Stomach smooth muscle (tissue), 2 donors: ENCODE measurements at regions not wholly inside any gene's neighbourhood (a gene's known extent, or its start where the extent isn't known, plus 50 kb on each side); places are given as distances from the start of the nearest gene placed in this dataset.

Experiments used
- H3K27ac ChIP-seq: one replicate; pipeline ENCODE4 v1.7.0; 2013; ENCODE audit warnings: mild to moderate bottlenecking, low read length, inconsistent platforms
- H3K27me3 ChIP-seq, 2 donors: one replicate each; pipeline ENCODE4 v1.7.0; 2013; ENCODE audit warnings: low read length in 2 of 2; ENCODE audit not compliant: insufficient read depth in 2 of 2, control insufficient read depth in 1 of 2
- H3K36me3 ChIP-seq, 2 donors: one replicate each; pipeline ENCODE4 v1.7.0; 2013; ENCODE audit warnings: low read length in 2 of 2; ENCODE audit not compliant: control insufficient read depth in 2 of 2, insufficient read depth in 2 of 2
- H3K4me1 ChIP-seq: one replicate; pipeline ENCODE4 v1.7.0; 2013; ENCODE audit warnings: low read length; ENCODE audit not compliant: control insufficient read depth, insufficient read depth
- H3K4me3 ChIP-seq, 2 donors: one replicate each; pipeline ENCODE4 v1.7.0; 2013; ENCODE audit warnings: low read length in 2 of 2
- H3K9ac ChIP-seq, 2 donors: one replicate each; pipeline ENCODE4 v1.7.0; 2013; ENCODE audit warnings: low read length in 2 of 2, mild to moderate bottlenecking in 1 of 2
- H3K9me3 ChIP-seq, 2 donors: one replicate each; pipeline ENCODE4 v1.7.0; 2013; ENCODE audit warnings: low read length in 2 of 2; ENCODE audit not compliant: control insufficient read depth in 2 of 2
- donor health status: healthy.
- donor health status: Pancreatic carcinoma.

DNA sequence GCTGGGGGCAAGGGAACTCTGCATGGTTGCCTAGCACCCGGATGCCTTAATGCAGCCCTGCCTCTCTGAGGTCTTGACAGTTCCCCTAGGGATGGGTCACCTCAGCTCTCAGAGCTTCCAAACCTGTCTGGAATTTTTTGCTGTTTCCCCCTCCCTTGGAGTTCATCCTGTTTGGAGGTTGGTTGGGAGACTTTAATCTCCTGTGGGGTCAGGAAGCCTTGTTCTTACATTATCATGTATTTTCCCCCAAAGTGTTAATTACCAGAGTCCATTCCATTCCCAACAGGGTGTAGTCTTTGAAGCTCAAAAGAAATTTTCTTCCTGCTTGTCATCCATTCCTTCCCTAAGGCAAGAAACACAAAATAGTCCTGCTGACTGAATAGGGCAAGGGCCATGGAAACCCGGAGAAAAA lies 150.3 kb upstream of the SPRY4 start:
- Histone ChIP-seq H3K4me3 (no peak overlapping the region), H3K9ac (no peak overlapping the region), H3K27ac (no peak overlapping the region), H3K9me3 (peaks cover 4 to 7% of the 10 kb centered on the region in 2 donors), H3K27me3 (no peaks in the 10 kb centered on the region), H3K36me3 (no peaks in the 10 kb centered on the region), H3K4me1 (no peaks in the 10 kb centered on the region)

DNA sequence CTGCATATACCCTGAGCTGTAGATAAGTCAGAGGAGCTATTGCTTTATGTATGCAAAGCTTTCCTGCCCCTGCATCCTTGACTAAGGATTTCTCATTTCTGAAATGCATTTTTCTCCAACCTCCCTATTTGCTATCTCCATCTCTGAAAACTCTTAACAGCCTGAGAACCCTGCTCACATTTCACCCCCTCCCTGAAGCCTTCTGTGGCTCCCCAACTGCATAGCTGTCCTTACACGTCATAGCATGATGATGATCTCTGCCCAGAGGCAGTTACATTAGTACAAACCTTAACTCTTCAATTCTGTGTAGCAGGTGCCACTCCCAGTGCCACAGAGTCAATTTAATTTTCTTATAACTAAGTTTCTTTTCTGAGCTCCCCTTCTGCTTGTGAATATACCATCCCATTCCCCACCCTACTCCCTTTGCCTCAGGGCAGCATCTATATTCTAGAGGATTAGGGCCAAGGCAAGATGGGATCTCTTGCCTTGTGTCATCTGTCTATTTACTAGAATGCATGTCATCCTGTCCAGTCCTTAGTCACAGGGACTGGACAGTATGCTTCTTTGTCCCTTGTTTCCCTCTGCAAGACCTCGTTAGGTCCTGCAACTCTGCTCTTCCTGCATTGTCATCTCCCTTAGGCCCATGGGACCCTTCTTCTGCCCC lies 149.7 kb upstream of the SPRY4 start:
- Histone ChIP-seq H3K36me3 (no peaks in the 10 kb centered on the region), H3K4me3 (no peak overlapping the region), H3K9me3 (peaks cover 4 to 7% of the 10 kb centered on the region in 2 donors), H3K27me3 (no peaks in the 10 kb centered on the region), H3K9ac (no peak overlapping the region), H3K27ac (no peak overlapping the region), H3K4me1 (no peaks in the 10 kb centered on the region)

DNA sequence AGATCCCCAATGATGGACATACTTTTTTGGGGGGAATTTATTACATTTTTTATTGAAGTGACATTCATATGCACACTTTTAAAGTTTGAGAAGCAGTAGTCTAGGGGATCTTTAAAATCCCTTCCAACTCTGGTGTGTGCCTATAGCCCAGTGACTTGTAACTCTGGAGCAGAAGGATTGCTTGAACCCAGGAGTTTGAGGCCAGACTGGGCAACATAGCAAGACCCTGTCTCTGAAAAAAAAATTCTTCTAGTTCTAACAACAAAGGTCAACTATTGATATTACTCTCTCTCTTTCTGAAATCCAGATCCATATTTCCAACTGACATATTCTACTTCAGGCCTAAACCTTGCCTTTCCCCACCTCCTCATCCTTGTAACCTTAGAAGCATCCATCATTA lies 148.2 kb upstream of the SPRY4 start:
- Histone ChIP-seq H3K4me3 (no peak overlapping the region), H3K4me1 (no peaks in the 10 kb centered on the region), H3K9ac (no peak overlapping the region), H3K9me3 (no peaks in the 10 kb centered on the region), H3K27ac (no peak overlapping the region), H3K36me3 (no peaks in the 10 kb centered on the region), H3K27me3 (no peaks in the 10 kb centered on the region)

DNA sequence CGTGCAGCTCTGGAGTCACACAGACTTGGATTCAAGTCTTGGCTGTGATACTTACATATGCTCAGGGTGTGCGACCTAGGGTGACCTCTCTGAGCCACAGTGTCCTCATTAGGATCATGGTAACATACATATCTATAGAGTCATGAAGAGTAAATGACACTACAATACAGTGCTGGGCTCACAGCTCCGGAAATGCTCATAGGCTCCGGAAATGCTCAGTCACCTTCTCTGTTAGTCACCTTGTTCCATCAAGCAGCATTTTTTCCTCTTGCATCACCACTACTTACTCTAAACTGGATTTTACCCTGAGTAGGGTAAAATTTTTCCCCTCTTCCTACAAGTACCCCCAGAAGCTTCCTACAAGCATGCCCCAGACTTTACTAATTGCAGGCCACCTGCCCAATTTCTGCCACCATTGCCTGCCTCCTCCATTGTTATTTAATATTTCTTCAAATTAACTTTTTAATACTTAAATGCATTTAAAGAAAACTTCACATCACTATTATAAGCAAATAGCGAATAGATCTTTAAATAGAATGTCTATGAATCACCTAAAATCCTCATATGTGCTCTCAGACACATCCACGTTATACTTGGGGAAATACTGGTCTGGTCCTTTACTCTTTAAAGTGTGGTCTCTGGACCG lies 147.6 kb upstream of the SPRY4 start:
- Histone ChIP-seq H3K36me3 (no peaks in the 10 kb centered on the region), H3K9ac (no peak overlapping the region), H3K4me3 (no peak overlapping the region), H3K27ac (no peak overlapping the region), H3K27me3 (no peaks in the 10 kb centered on the region), H3K4me1 (peaks cover under 1% of the 10 kb centered on the region), H3K9me3 (no peaks in the 10 kb centered on the region)

DNA sequence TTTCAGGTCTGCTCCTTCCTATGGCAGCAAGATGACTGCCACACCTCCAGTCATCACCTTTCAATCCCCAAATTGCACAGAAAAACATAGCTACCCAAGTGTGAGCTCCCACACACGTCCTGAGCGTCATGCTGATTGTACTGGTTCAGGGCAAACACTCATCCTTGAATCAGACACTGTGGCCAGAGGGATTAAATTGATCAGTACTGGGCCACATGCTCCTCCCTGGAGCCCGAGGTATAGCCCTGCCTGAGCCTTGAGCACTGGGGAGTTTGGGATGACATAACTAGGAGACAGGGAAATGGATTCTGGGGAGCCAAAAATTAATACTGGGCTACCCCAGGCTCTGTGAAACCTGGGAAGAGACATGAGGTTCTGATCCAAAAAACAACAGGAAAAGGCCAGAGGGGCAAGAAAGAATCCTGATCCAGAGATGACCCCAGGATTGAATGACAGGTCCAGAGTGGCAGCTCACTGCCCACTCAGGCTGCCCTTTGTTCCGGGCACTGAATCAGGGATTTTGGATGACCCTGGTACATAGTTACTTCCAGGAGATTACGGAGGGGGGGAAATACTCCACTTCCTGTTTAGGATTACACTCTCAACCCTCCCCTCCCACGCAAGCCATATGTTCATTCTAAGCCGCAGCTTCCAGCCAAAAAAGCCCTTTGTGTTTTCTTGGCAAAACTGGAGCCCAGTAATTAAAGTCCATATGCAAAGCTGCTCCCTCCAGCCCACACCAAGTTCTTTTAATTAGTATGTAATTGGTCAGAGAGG lies 141.6 kb upstream of the SPRY4 start:
- Histone ChIP-seq H3K9ac (no peak overlapping the region), H3K4me1 (peaks cover 14% of the 10 kb centered on the region), H3K36me3 (no peaks in the 10 kb centered on the region), H3K27me3 (no peaks in the 10 kb centered on the region), H3K27ac (no peak overlapping the region), H3K4me3 (no peak overlapping the region), H3K9me3 (no peaks in the 10 kb centered on the region)

DNA sequence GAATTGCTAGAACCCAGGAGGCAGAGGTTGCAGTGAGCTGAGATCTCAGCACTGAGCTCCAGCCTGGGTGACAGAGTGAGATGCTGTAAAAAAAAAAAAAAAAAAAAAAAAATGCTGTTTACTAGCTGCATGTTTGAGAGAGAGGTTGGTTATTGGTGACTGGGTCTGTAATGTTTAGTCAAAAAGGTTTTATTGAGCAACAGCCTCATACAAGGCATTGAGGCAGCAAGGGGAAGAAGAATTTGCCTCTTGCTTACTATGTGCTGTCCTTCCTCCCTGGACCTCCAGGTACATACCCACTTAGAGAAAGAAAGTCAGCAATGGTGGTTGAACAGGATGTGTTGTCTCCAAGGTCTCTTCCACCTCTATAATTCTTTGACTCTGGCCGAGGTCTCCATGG lies 140.7 kb upstream of the SPRY4 start:
- no peak overlapping the region for H3K9ac ChIP-seq
- peaks cover 14% of the 10 kb centered on the region for H3K4me1 ChIP-seq
- H3K4me3 ChIP-seq, result no peak overlapping the region
- no peak overlapping the region for H3K27ac ChIP-seq
- H3K27me3 ChIP-seq, result no peaks in the 10 kb centered on the region
- H3K36me3 ChIP-seq, result no peaks in the 10 kb centered on the region
- H3K9me3 ChIP-seq, result no peaks in the 10 kb centered on the region

DNA sequence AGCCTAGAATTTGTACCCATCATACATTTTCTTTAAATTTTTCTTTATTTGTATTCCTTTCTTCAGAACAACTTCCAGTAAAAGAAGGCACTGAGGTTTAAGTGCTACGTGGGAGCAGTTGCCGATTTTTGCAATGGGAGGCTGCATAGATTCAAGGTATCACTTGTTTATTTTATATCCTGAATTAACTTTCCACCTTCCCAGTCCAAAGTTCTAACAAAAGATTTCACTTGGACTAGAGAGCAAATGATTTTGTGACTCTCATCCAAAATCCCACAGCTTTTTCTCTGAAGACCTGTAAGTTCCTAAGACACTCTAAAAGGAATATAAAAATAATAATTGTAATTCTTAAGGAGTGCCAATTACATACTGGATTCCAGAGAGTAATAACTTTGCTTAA lies 139.1 kb upstream of the SPRY4 start:
- Histone ChIP-seq H3K36me3 (no peaks in the 10 kb centered on the region), H3K9ac (no peak overlapping the region), H3K27me3 (no peaks in the 10 kb centered on the region), H3K27ac (no peak overlapping the region), H3K4me1 (peaks cover 14% of the 10 kb centered on the region), H3K4me3 (no peak overlapping the region), H3K9me3 (no peaks in the 10 kb centered on the region)

DNA sequence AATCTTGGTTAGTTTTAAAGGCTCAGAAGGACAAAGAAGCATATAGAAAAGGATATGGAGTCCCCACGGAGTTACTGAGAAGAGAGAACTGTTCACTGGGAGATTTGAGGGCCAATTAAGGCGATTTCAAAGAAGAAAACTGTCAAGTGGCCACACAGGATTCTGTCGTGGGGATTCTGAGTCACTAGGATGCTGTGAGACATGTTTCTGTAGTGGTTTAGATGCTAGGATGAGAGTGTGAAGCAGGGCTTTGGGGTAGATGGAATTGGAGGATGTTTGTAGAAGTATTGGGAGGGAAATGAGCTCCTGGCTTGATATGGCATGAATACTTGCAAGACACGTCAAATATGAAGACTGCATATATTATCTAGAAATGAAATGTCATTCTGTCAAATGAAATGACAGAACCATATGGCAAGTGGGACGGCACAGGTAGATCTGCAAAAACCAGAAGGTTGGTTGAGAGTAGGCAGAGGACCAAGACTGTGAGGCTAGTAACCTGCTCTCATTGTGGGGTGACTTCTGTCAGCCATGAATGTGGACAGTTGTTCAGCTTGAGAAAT lies 136.3 kb upstream of the SPRY4 start:
- no peaks in the 10 kb centered on the region for H3K27me3 ChIP-seq
- peaks cover 4% of the 10 kb centered on the region in 2 donors for H3K9me3 ChIP-seq
- no peak overlapping the region for H3K27ac ChIP-seq
- no peaks in the 10 kb centered on the region for H3K36me3 ChIP-seq
- H3K4me1 ChIP-seq, result peaks cover 1% of the 10 kb centered on the region
- no peak overlapping the region for H3K4me3 ChIP-seq
- no peak overlapping the region for H3K9ac ChIP-seq

DNA sequence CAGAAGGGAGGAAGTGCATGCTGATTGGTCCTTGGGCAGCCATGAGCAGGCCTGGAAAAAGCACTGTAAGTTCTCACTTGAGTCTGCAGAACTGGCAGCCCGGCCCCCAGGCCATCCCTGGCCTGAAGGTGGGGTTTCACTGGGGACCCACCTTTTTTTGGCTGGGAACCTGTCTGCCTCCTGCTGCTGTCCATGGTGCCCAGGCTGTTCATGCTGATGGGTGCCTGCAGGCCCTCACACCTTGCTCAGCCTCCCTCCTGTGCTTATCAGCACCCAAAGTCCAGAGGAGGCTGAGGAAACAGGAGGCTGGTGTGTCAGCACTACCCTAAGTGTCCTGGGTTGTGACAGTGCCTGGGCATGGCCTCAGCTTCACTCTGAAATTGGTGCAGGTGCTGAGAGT lies 134.4 kb upstream of the SPRY4 start:
- no peak overlapping the region for H3K4me3 ChIP-seq
- H3K27ac ChIP-seq, result no peak overlapping the region
- H3K36me3 ChIP-seq, result no peaks in the 10 kb centered on the region
- peaks cover 4% of the 10 kb centered on the region in 2 donors for H3K9me3 ChIP-seq
- H3K9ac ChIP-seq, result no peak overlapping the region
- peaks cover under 1% of the 10 kb centered on the region for H3K4me1 ChIP-seq
- H3K27me3 ChIP-seq, result no peaks in the 10 kb centered on the region

DNA sequence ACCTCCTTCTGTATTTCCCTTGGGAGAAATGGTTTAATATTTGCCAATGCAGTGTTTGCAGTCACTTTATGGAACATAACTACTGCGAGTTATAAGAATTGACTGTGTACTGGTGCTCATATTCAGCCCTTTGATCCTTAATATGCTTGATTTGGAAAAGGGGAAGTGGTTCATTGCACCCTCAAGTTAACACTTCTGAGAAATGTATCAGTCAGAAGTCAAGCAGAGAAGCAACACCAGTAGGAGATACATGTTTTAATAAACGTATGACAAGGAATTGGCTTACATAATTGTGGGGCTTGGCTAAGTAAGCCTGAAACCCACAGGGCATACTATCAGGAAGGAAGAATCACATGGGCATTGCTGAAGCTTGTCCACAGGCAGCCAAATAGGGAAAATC lies 131.0 kb upstream of the SPRY4 start:
- H3K4me3 ChIP-seq, result no peak overlapping the region
- H3K4me1 ChIP-seq, result peaks cover 4% of the 10 kb centered on the region
- no peaks in the 10 kb centered on the region for H3K36me3 ChIP-seq
- H3K27ac ChIP-seq, result no peak overlapping the region
- no peak overlapping the region for H3K9ac ChIP-seq
- no peaks in the 10 kb centered on the region for H3K27me3 ChIP-seq
- H3K9me3 ChIP-seq, result peaks cover 4% of the 10 kb centered on the region in 2 donors
